ENCODE measurements at regions not wholly inside any gene's neighbourhood (a gene's known extent, or its start where the extent isn't known, plus 50 kb on each side); places are given as distances from the start of the nearest gene placed in this dataset.

DNA sequence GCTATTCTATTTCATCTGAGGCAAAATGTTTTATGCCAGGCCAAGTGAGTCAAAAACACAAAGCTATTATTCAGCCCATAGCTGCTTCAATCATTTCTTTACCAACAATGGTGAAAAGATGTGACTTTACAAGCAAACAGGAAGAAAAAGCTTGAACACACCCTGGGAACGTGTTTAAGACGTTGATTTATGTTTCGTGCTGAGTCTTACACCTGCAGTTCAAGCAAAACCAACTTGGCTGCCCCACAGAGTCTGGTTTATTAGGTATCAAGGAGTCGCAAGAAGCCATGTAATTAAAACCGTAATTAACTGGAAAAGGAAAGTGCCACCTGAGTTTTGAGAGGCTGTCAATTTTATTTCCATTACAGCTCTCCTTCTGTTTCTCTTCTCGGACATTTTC is 295.5 kb downstream of the MEIS1 start:
- no peak for TF ChIP-seq CREB1 (IDR thresholded peaks at IDR 0.05; ENCODE audit: low read depth)
- TF ChIP-seq RAD21 (IDR thresholded peaks at IDR 0.05; ENCODE audit: low read depth): no peak
- TF ChIP-seq TEAD4 (IDR thresholded peaks at IDR 0.05): no peak
- no peak for TF ChIP-seq EGR1 (IDR thresholded peaks at IDR 0.05)
- TF ChIP-seq, protein P1, sequence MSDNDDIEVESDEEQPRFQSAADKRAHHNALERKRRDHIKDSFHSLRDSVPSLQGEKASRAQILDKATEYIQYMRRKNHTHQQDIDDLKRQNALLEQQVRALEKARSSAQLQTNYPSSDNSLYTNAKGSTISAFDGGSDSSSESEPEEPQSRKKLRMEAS (IDR thresholded peaks at IDR 0.05): no peak
- TF ChIP-seq TAF1 (IDR thresholded peaks at IDR 0.05; ENCODE audit: low read depth): no peak
- TF ChIP-seq, protein P2, sequence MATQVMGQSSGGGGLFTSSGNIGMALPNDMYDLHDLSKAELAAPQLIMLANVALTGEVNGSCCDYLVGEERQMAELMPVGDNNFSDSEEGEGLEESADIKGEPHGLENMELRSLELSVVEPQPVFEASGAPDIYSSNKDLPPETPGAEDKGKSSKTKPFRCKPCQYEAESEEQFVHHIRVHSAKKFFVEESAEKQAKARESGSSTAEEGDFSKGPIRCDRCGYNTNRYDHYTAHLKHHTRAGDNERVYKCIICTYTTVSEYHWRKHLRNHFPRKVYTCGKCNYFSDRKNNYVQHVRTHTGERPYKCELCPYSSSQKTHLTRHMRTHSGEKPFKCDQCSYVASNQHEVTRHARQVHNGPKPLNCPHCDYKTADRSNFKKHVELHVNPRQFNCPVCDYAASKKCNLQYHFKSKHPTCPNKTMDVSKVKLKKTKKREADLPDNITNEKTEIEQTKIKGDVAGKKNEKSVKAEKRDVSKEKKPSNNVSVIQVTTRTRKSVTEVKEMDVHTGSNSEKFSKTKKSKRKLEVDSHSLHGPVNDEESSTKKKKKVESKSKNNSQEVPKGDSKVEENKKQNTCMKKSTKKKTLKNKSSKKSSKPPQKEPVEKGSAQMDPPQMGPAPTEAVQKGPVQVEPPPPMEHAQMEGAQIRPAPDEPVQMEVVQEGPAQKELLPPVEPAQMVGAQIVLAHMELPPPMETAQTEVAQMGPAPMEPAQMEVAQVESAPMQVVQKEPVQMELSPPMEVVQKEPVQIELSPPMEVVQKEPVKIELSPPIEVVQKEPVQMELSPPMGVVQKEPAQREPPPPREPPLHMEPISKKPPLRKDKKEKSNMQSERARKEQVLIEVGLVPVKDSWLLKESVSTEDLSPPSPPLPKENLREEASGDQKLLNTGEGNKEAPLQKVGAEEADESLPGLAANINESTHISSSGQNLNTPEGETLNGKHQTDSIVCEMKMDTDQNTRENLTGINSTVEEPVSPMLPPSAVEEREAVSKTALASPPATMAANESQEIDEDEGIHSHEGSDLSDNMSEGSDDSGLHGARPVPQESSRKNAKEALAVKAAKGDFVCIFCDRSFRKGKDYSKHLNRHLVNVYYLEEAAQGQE (IDR thresholded peaks at IDR 0.05; ENCODE audit: low read depth): no peak
- TF ChIP-seq YY1 (IDR thresholded peaks at IDR 0.05; ENCODE audit: low read depth): no peak
- no peak for TF ChIP-seq NFIC (IDR thresholded peaks at IDR 0.05)
- TF ChIP-seq, protein P3, sequence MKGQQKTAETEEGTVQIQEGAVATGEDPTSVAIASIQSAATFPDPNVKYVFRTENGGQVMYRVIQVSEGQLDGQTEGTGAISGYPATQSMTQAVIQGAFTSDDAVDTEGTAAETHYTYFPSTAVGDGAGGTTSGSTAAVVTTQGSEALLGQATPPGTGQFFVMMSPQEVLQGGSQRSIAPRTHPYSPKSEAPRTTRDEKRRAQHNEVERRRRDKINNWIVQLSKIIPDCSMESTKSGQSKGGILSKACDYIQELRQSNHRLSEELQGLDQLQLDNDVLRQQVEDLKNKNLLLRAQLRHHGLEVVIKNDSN (IDR thresholded peaks at IDR 0.05): no peak
- TF ChIP-seq EP300 (IDR thresholded peaks at IDR 0.05; ENCODE audit: borderline replicate concordance): no peak
- TF ChIP-seq ZBTB7A (IDR thresholded peaks at IDR 0.05; ENCODE audit: low read depth): no peak

All from Ishikawa (cell line).